ENCODE measurements at regions not wholly inside any gene's neighbourhood (a gene's known extent, or its start where the extent isn't known, plus 50 kb on each side); places are given as distances from the start of the nearest gene placed in this dataset.

GRCh38 chr2:47276061-47276460 is 93.0 kb upstream of the EPCAM start:
- in situ Hi-C loops (cut with HindIII; ENCODE audit: low pct_unique_long_range_greater_than_20kb, low sequenced_read_pairs): no loop called here
- CTCF ChIA-PET: no interaction called here
- ATAC-seq (no peak), DNase-seq (ENCODE audit: low read depth, low spot score) (no peak)
- no peaks in the 10 kb centered on the region for H3K9me3 ChIP-seq (ENCODE audit: control insufficient read depth, insufficient read depth, low read depth, low read length)
- no peaks in the 10 kb centered on the region for H3K36me3 ChIP-seq (ENCODE audit: control insufficient read depth, insufficient read depth, low read length)
- intact Hi-C loops (cut with micrococcal nuclease; ENCODE audit: unreplicated experiment): no loop called here
- peaks cover 13% of the 10 kb centered on the region for H3K4me1 ChIP-seq (ENCODE audit: control insufficient read depth, insufficient read depth, low read length)
- BruUV-seq (replicated peaks): no TSS peak
- POLR2A ChIA-PET: interaction anchor here (0.7 kb wide), 1 partner anchor 425 kb away, joined by 5 read pairs; no protein-coding TSS in a partner anchor
- TF ChIP-seq, protein P1, sequence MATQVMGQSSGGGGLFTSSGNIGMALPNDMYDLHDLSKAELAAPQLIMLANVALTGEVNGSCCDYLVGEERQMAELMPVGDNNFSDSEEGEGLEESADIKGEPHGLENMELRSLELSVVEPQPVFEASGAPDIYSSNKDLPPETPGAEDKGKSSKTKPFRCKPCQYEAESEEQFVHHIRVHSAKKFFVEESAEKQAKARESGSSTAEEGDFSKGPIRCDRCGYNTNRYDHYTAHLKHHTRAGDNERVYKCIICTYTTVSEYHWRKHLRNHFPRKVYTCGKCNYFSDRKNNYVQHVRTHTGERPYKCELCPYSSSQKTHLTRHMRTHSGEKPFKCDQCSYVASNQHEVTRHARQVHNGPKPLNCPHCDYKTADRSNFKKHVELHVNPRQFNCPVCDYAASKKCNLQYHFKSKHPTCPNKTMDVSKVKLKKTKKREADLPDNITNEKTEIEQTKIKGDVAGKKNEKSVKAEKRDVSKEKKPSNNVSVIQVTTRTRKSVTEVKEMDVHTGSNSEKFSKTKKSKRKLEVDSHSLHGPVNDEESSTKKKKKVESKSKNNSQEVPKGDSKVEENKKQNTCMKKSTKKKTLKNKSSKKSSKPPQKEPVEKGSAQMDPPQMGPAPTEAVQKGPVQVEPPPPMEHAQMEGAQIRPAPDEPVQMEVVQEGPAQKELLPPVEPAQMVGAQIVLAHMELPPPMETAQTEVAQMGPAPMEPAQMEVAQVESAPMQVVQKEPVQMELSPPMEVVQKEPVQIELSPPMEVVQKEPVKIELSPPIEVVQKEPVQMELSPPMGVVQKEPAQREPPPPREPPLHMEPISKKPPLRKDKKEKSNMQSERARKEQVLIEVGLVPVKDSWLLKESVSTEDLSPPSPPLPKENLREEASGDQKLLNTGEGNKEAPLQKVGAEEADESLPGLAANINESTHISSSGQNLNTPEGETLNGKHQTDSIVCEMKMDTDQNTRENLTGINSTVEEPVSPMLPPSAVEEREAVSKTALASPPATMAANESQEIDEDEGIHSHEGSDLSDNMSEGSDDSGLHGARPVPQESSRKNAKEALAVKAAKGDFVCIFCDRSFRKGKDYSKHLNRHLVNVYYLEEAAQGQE (IDR thresholded peaks at IDR 0.05; ENCODE audit: insufficient read depth in 1 of 2, low read depth in 2 of 2, low read length in 1 of 2): no peak
- no peak for TF ChIP-seq CTCF (IDR thresholded peaks at IDR 0.05)
- no peak for TF ChIP-seq SIN3A (IDR thresholded peaks at IDR 0.05; ENCODE audit: borderline replicate concordance, insufficient read depth, low read depth, low read length)
- no peak for TF ChIP-seq POLR2AphosphoS5 (IDR thresholded peaks at IDR 0.05; ENCODE audit: low read depth, low read length)
- H3K27me3 ChIP-seq (ENCODE audit: control insufficient read depth, insufficient read depth, low read length): no peaks in the 10 kb centered on the region
- no peak overlapping the region for H3K27ac ChIP-seq (ENCODE audit: low read length)
- no peak overlapping the region for H3K4me3 ChIP-seq (ENCODE audit: low read depth in 2 of 2, low read length in 2 of 2)

GRCh38 chr2:47274054-47274782 is 94.9 kb upstream of the EPCAM start:
- in situ Hi-C loops (cut with HindIII; ENCODE audit: low pct_unique_long_range_greater_than_20kb, low sequenced_read_pairs): no loop called here
- Histone ChIP-seq H3K27ac (ENCODE audit: low read length) (peak overlapping the region; percentile 2; the same call in 1 of the 2 replicates), H3K4me1 (ENCODE audit: control insufficient read depth, insufficient read depth, low read length) (peaks cover 17% of the 10 kb centered on the region), H3K27me3 (ENCODE audit: control insufficient read depth, insufficient read depth, low read length) (no peaks in the 10 kb centered on the region), H3K4me3 (ENCODE audit: low read depth in 2 of 2, low read length in 2 of 2) (no peak overlapping the region), H3K36me3 (ENCODE audit: control insufficient read depth, insufficient read depth, low read length) (no peaks in the 10 kb centered on the region), H3K9me3 (ENCODE audit: control insufficient read depth, insufficient read depth, low read depth, low read length) (no peaks in the 10 kb centered on the region)
- no peak for DNase-seq (ENCODE audit: low read depth, low spot score)
- no TSS peak for BruUV-seq (replicated peaks)
- ATAC-seq: no peak
- intact Hi-C loops (cut with micrococcal nuclease; ENCODE audit: unreplicated experiment): no loop called here
- TF ChIP-seq CTCF (IDR thresholded peaks at IDR 0.05) (no peak), POLR2AphosphoS5 (IDR thresholded peaks at IDR 0.05; ENCODE audit: low read depth, low read length) (no peak), SIN3A (IDR thresholded peaks at IDR 0.05; ENCODE audit: borderline replicate concordance, insufficient read depth, low read depth, low read length) (no peak), TCF7L2 (IDR thresholded peaks at IDR 0.05; ENCODE audit: low read depth, low read length) (no peak)
- TF ChIP-seq, protein P1 (IDR thresholded peaks at IDR 0.05; ENCODE audit: insufficient read depth in 1 of 2, low read depth in 2 of 2, low read length in 1 of 2): no peak
- ChIA-PET CTCF (interaction anchor here (0.7 kb wide), 1 partner anchor 88 kb away, joined by 3 read pairs; no protein-coding TSS in a partner anchor), POLR2A (no interaction called here)

Measured in Panc1 (cell line).